ENCODE measurements at regions not wholly inside any gene's neighbourhood (a gene's known extent, or its start where the extent isn't known, plus 50 kb on each side); places are given as distances from the start of the nearest gene placed in this dataset.

DNA sequence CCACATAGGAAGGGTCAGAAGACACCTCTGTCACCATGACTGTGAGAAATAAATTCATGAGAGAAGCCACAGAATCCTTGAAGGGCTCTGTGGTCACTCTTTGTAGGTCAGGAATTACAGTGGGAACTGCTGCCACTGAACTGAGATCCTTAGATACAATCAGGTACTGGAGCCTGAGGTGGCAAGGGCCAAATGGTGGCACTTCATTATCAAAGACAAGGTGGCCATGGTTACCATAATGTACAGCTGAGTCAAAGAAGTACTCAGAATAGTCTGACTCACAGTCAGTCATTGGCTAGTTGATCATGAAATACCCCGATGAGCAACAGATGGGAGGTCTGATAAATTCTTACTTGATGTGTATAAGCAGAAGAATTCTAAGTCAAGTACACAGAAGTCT is 131.9 kb downstream of the RTL3 start:
- peak overlapping the region; percentile 73 for H3K27ac Mint-ChIP-seq
- H3K36me3 Mint-ChIP-seq (ENCODE audit: low read depth): no peaks in the 10 kb centered on the region
- DNase-seq (peak; percentile 6), ATAC-seq (peak; percentile 92)
- H3K27me3 Mint-ChIP-seq: no peaks in the 10 kb centered on the region
- no peaks in the 10 kb centered on the region for H3K9me3 Mint-ChIP-seq
- H3K4me3 Mint-ChIP-seq: no peak overlapping the region
- peaks cover 32% of the 10 kb centered on the region for H3K4me1 Mint-ChIP-seq

DNA sequence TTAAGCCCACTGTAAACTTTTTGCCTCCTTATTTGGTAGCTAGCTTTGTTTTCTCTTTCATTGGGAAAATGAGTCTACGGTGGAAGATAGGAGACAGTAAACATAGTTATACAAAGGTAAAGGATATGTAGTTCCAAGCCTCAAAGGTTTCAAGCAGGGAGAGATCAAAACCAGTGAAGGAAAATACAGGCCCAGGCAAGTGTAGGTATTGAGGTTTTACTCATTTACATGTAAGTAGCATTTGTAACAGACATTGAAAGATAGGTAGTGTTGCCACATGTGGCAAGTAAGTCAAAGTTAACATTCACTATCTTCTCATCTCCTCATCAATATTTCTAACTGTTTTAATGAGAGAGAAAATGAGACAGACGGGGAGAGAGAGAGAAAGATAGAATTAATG is 136.5 kb downstream of the RTL3 start:
- H3K27me3 Mint-ChIP-seq: no peaks in the 10 kb centered on the region
- no peaks in the 10 kb centered on the region for H3K36me3 Mint-ChIP-seq (ENCODE audit: low read depth)
- H3K9me3 Mint-ChIP-seq: no peaks in the 10 kb centered on the region
- no peak overlapping the region for H3K27ac Mint-ChIP-seq
- DNase-seq (no peak), ATAC-seq (no peak)
- peaks cover 40% of the 10 kb centered on the region for H3K4me1 Mint-ChIP-seq
- no peak overlapping the region for H3K4me3 Mint-ChIP-seq

DNA sequence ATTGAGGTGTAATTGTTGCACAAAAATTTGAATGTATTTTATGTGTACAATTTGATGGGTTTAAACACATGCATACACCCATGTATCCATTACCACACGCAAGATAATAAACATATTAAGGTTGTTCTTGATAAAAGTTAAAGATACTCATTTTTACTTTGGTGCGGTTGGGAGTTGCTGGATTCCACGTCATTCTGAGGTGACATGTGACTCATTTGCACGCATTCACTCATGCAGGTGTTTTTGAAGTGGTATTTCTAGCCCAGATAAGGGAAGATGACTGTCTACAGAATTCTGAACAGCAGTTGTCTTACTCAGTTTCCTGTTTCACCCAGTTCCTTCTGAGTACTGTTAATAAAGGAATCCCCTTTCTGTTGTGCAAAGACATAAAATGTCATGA is 142.0 kb downstream of the RTL3 start:
- Mint-ChIP-seq H3K4me3 (peak overlapping the region; percentile 43), H3K27ac (peak overlapping the region; percentile 92), H3K27me3 (no peaks in the 10 kb centered on the region), H3K4me1 (peaks cover 57% of the 10 kb centered on the region), H3K9me3 (no peaks in the 10 kb centered on the region), H3K36me3 (ENCODE audit: low read depth) (no peaks in the 10 kb centered on the region)
- DNase-seq (peak; percentile 16), ATAC-seq (peak; percentile 91)

DNA sequence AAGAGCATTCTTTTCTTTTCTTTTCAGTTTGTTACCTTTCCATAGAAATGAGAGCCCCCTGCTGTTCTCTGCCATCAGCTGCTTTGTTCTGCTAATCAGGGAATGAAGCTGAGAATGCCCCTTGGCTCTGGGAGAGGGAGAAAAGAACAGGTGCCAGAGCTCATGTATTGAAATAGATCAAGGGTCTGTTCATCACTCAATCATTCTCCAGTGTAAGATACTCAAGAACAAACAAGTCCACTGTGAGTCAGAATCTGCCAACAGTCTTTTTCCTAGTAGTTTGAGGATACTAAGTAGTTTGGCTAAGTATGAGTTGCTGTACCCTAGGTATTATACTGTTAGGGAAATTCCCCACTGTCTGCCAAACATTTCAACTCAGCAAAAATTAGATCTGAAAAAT is 144.3 kb downstream of the RTL3 start:
- no peaks in the 10 kb centered on the region for H3K36me3 Mint-ChIP-seq (ENCODE audit: low read depth)
- peak overlapping the region; percentile 89 for H3K27ac Mint-ChIP-seq
- peak; percentile 86 for ATAC-seq
- no peak for DNase-seq
- peaks cover 13% of the 10 kb centered on the region for H3K9me3 Mint-ChIP-seq
- no peak overlapping the region for H3K4me3 Mint-ChIP-seq
- peaks cover 54% of the 10 kb centered on the region for H3K4me1 Mint-ChIP-seq
- H3K27me3 Mint-ChIP-seq: no peaks in the 10 kb centered on the region

DNA sequence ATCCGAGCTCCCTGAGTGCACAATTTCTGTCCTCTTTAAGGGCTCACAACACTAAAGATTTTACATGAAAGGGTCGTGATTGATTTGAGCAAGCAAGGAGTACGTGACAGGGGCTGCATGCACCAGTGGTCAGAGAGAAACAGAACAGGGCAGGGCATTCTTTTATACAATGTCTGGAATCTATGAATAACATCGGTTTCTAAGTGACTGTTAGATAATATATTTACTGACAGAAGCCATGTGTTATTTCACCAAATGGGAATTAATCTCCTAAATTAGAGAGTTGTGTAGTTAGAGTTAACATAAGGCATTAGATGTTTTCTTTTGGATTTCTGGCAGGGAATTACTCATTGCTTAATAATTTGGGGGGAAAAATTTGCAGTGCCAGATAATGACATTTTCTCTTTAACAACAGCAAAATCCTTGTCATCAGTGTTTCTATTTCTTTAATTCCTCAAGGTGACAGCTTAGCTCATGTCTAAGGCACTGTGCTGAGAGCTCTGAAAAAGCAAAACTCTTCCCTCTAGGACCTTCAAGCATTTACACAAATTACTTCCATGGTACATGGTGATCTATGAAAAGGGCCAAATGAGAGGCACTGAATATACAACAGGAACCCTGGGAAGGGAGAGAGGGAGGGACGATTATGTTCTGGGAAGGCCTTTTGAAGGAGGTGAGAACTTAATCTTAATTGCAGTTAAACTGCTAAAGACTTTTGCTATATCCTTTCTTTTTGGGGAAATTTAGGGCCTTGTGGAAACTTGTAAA is 145.0 kb downstream of the RTL3 start:
- Mint-ChIP-seq H3K36me3 (ENCODE audit: low read depth) (no peaks in the 10 kb centered on the region), H3K4me3 (no peak overlapping the region), H3K4me1 (peaks cover 54% of the 10 kb centered on the region), H3K9me3 (peaks cover 15% of the 10 kb centered on the region), H3K27ac (peak overlapping the region; percentile 89), H3K27me3 (no peaks in the 10 kb centered on the region)
- no peak for DNase-seq
- no peak for ATAC-seq

DNA sequence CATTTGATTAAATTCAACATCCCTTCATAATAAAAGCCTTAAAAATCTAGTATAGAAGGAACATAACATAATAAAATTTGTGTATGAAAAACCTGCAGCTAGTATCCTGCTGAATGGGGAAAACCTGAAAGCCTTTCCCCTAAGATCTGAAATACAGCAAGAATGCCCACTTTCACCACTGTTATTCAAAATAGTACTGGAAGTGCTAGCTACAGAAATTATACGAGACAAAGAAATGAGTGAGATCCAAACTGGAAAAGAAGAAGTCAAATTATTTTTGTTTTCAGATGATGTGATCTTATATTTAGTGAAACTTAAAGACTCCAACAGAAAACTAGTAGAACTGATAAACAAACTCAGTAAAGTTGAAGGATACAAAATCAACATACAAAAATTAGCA is 152.9 kb downstream of the RTL3 start:
- Mint-ChIP-seq H3K9me3 (peaks cover 17% of the 10 kb centered on the region), H3K27ac (no peak overlapping the region), H3K27me3 (no peaks in the 10 kb centered on the region), H3K36me3 (ENCODE audit: low read depth) (no peaks in the 10 kb centered on the region), H3K4me1 (no peaks in the 10 kb centered on the region), H3K4me3 (no peak overlapping the region)
- DNase-seq: no peak
- ATAC-seq: no peak

DNA sequence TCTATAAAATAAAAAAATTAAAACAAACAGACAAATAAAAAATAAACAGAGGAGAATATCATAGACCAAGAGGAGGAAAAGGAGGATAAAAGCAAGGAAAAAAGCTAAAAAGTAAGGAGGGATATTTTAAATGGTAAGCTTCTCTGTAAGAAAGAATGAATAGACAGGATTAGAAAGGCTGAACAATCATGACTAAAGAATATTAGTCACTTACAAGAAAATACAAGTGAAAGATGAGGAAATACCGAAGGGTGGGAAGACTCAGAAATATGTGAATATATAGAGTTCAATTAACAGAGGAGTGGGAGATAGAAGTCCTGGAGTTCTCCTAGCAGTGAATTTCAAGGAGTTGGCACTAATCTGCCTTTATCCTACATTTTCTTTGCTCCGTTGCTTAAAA is 162.6 kb downstream of the RTL3 start:
- ATAC-seq (no peak), DNase-seq (no peak)
- H3K4me3 Mint-ChIP-seq: no peak overlapping the region
- H3K27ac Mint-ChIP-seq: no peak overlapping the region
- no peaks in the 10 kb centered on the region for H3K27me3 Mint-ChIP-seq
- peaks cover 3% of the 10 kb centered on the region for H3K9me3 Mint-ChIP-seq
- no peaks in the 10 kb centered on the region for H3K4me1 Mint-ChIP-seq
- no peaks in the 10 kb centered on the region for H3K36me3 Mint-ChIP-seq (ENCODE audit: low read depth)

DNA sequence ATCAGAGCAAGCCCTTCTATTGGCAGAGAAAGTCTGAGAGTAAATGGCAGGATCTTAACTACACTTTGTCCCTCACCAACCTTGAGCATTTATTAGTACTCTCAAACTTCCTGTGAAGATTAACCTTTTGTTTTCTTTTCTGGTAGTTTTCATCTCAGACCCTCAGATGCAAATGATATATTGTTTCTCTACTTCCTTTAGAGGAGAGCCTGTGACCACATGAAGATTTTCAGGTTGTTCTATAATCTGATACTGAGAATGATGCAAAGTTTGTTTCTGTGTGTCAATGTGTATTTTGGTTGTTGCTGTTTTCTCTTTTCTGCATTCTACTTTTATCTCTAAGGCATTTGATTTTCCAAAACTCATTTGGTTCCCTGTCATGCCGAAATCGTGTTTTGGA is 165.8 kb upstream of the CYSLTR1 start:
- H3K36me3 Mint-ChIP-seq (ENCODE audit: low read depth): no peaks in the 10 kb centered on the region
- peaks cover 3% of the 10 kb centered on the region for H3K9me3 Mint-ChIP-seq
- no peaks in the 10 kb centered on the region for H3K4me1 Mint-ChIP-seq
- H3K27me3 Mint-ChIP-seq: no peaks in the 10 kb centered on the region
- no peak overlapping the region for H3K27ac Mint-ChIP-seq
- no peak for DNase-seq
- no peak for ATAC-seq
- H3K4me3 Mint-ChIP-seq: no peak overlapping the region

DNA sequence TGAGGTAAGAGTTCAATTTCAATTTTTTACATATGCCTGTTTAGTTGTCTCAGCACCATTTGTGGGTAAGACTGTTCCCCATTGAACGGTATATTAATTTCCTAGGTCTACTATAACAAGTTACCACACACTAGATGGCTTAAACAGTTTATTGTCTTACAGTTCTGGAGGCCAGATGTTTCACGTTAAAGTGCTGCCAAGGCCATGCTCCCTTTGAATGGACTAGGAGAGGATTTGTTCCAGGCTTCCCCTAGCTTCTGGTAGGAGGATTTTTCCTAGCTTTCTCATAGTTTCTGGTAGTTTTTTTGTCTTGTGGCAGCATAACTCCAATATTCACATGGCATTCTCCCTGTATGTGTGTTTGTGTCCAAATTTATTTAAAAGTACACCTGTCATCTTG is 149.3 kb upstream of the CYSLTR1 start:
- no peak for DNase-seq
- Mint-ChIP-seq H3K36me3 (ENCODE audit: low read depth) (no peaks in the 10 kb centered on the region), H3K4me3 (no peak overlapping the region), H3K4me1 (no peaks in the 10 kb centered on the region), H3K27ac (no peak overlapping the region), H3K9me3 (no peaks in the 10 kb centered on the region), H3K27me3 (no peaks in the 10 kb centered on the region)
- no peak for ATAC-seq

DNA sequence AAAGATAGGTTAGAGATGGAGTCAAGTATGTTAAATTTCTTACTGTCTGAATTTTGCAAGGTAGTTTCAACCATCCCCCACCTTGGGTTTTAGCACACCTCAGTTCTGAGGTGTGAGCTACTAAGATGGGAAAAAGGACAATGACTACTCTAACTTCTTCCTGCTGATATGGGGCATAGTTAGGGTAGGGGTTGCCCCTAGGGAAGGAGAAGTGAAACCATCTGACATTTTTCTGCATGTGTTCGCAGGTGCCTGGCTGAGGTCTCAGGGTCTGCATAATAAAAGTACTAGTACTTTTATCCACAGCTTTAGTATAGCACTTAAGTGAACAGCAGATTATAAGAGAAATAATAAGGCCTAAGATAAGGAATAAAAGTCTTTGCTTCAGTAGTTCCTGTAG is 129.5 kb upstream of the CYSLTR1 start:
- H3K27me3 Mint-ChIP-seq: no peaks in the 10 kb centered on the region
- H3K4me1 Mint-ChIP-seq: no peaks in the 10 kb centered on the region
- no peak overlapping the region for H3K4me3 Mint-ChIP-seq
- H3K27ac Mint-ChIP-seq: no peak overlapping the region
- ATAC-seq: no peak
- peaks cover 6% of the 10 kb centered on the region for H3K9me3 Mint-ChIP-seq
- no peaks in the 10 kb centered on the region for H3K36me3 Mint-ChIP-seq (ENCODE audit: low read depth)
- no peak for DNase-seq

DNA sequence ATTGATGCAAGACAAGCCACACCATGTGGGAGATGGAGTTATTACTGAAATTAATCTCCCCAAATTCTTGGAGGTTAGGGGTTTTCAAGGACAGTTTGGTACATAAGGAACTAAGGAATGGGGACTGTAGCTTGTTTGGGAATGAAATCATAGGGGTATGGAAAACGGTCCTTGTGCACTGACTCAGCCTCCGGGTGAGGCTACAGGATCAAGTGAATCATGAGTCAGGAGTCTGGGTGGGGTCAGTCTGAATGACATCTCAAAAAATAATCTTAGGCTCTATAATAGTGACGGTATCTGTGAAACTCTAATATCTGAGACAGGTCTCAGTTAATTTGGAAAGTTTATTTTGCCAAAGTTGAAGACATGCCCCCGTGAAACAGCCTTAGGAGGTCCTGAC is 128.5 kb upstream of the CYSLTR1 start:
- ATAC-seq (no peak), DNase-seq (no peak)
- Mint-ChIP-seq H3K36me3 (ENCODE audit: low read depth) (no peaks in the 10 kb centered on the region), H3K27ac (no peak overlapping the region), H3K27me3 (no peaks in the 10 kb centered on the region), H3K9me3 (peaks cover 1% of the 10 kb centered on the region), H3K4me1 (no peaks in the 10 kb centered on the region), H3K4me3 (no peak overlapping the region)

DNA sequence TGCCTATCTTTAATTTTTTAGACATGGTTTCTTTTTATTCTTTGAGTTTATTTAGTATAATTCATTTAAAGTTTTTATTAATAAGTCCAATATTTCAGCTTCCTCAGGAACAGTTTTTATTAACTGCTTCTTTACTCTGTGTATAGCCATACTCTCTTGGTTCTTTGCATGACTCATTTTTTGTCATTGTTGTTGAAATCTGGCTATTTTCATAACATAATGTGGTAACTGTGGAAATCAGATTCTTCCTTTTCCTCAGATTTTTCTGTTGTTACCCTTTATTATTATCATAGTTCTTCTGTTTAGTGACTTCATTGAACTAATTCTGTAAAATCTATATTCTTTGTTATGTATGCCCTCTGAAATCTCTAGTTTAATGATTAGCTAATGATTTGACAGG is 124.9 kb upstream of the CYSLTR1 start:
- Mint-ChIP-seq H3K9me3 (peaks cover 9% of the 10 kb centered on the region), H3K27ac (no peak overlapping the region), H3K36me3 (ENCODE audit: low read depth) (no peaks in the 10 kb centered on the region), H3K4me1 (no peaks in the 10 kb centered on the region), H3K27me3 (no peaks in the 10 kb centered on the region), H3K4me3 (no peak overlapping the region)
- DNase-seq (no peak), ATAC-seq (no peak)

DNA sequence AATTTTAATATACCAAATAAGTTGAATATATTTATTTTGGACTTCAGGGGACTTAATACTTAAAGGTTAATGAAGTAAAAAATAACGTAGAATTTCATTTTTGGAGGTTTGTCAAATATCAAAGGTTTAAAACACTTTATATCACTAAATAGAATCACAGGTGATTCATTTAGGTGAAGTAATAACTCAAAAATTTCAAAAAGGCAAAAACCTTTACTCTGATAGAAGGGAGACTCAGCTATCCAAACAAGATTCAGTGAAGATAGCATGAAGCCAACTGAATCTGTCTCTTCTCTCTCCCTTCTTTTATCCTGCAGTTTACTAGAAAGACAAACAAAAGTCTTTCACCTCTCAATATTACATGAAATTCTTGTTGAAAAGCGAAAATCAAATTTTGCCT is 110.2 kb upstream of the CYSLTR1 start:
- no peak for DNase-seq
- Mint-ChIP-seq H3K27me3 (no peaks in the 10 kb centered on the region), H3K36me3 (ENCODE audit: low read depth) (no peaks in the 10 kb centered on the region), H3K4me1 (no peaks in the 10 kb centered on the region), H3K27ac (no peak overlapping the region), H3K4me3 (no peak overlapping the region), H3K9me3 (peaks cover 6% of the 10 kb centered on the region)
- ATAC-seq: no peak

DNA sequence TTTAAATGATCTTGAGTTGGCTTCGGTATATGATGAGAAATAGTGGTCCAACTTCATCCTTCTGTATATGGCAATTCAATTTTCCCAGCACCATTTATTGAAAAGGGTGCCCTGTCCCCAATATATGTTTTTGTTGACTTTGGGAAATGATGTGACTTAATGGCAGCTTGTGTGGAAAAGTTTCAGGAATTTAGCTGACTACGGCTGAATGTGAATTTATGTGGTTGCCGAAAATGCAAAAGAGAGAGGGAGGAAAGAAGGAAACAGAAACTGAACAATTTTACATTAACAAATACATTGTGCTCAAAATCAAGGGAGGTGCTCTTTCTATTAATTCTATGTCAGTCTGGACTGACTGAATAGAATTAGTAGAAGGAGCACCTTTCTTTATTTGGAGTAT is 101.8 kb upstream of the CYSLTR1 start:
- ATAC-seq (no peak), DNase-seq (no peak)
- no peak overlapping the region for H3K27ac Mint-ChIP-seq
- H3K4me3 Mint-ChIP-seq: no peak overlapping the region
- no peaks in the 10 kb centered on the region for H3K36me3 Mint-ChIP-seq (ENCODE audit: low read depth)
- no peaks in the 10 kb centered on the region for H3K27me3 Mint-ChIP-seq
- H3K4me1 Mint-ChIP-seq: no peaks in the 10 kb centered on the region
- peaks cover 13% of the 10 kb centered on the region for H3K9me3 Mint-ChIP-seq

DNA sequence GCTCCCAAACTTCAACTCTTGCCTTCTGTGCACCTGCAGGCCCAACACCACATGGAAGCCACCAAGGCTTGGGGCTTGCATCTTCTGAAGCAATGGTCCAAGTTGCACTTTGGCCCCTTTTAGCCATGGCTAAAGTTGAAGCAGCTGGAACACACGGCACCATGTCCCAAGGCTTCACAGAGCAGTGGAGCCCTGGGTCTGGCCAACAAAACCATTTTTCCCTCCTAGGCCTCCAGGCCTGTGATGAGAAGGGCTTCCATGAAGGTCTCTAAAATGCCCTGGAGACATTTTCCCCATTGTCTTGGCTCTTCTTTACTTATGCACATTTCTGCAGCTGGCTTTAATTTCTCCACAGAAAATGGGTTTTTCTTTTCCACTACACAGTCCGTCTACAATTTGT is 61.3 kb upstream of the CYSLTR1 start:
- Mint-ChIP-seq H3K4me3 (no peak overlapping the region), H3K36me3 (ENCODE audit: low read depth) (peaks cover 4% of the 10 kb centered on the region), H3K4me1 (peaks cover 6% of the 10 kb centered on the region), H3K27ac (no peak overlapping the region), H3K9me3 (peaks cover 18% of the 10 kb centered on the region), H3K27me3 (no peaks in the 10 kb centered on the region)
- DNase-seq (no peak), ATAC-seq (no peak)

DNA sequence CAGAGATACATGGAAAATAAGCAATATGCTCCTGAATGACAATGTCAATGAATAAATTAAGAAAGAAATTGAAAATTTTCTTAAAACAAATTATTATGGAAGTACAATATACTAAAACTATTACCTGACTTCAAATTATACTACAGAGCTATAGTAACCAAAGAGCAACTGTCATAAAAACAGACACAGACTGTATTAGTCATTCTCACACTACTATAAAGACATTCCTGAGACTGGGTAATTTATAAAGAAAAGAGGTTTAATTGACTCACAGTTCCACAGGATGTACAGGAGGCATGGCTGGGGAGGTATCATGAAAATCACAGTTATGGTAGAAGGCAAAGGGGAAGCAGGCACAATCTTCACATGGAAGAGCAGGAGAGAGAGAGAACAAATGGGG is 60.0 kb upstream of the CYSLTR1 start:
- Mint-ChIP-seq H3K27ac (no peak overlapping the region), H3K4me3 (no peak overlapping the region), H3K27me3 (no peaks in the 10 kb centered on the region), H3K4me1 (peaks cover 6% of the 10 kb centered on the region), H3K36me3 (ENCODE audit: low read depth) (peaks cover 4% of the 10 kb centered on the region), H3K9me3 (peaks cover 18% of the 10 kb centered on the region)
- ATAC-seq: no peak
- no peak for DNase-seq
